ENCODE measurements at regions not wholly inside any gene's neighbourhood (a gene's known extent, or its start where the extent isn't known, plus 50 kb on each side); places are given as distances from the start of the nearest gene placed in this dataset.
"Not testable (repeated sequence)": the region's sequence is repeated elsewhere in the genome, so short reads cannot be mapped to it uniquely, and the experiment has no call there.

GRCh38 chr11:29162491-29162890 lies 854.3 kb downstream of the KCNA4 start:
- TF ChIP-seq CTCF (IDR thresholded peaks at IDR 0.05; ENCODE audit: borderline replicate concordance, insufficient read depth, low read depth, low read length), result no peak
- no peak overlapping the region for H3K4me3 ChIP-seq (ENCODE audit: low read depth, low read length)

- no peak overlapping the region for H3K4me3 ChIP-seq (ENCODE audit: low read depth, low read length)
- TF ChIP-seq CTCF (IDR thresholded peaks at IDR 0.05; ENCODE audit: borderline replicate concordance, insufficient read depth, low read depth, low read length), result no peak
Measured at GRCh38 chr11:29161191-29161590, 855.6 kb downstream of the KCNA4 start.

GRCh38 chr11:29159552-29160465 lies 857.0 kb downstream of the KCNA4 start:
- H3K4me3 ChIP-seq (ENCODE audit: low read depth, low read length), result no peak overlapping the region
- TF ChIP-seq CTCF (IDR thresholded peaks at IDR 0.05; ENCODE audit: borderline replicate concordance, insufficient read depth, low read depth, low read length), result peak; percentile 44; the same call in 1 of the 2 replicates

- H3K4me3 ChIP-seq (ENCODE audit: low read depth, low read length), result no peak overlapping the region
- TF ChIP-seq CTCF (IDR thresholded peaks at IDR 0.05; ENCODE audit: borderline replicate concordance, insufficient read depth, low read depth, low read length), result no peak
Measured at GRCh38 chr11:29153078-29153477, 863.8 kb downstream of the KCNA4 start.

- H3K4me3 ChIP-seq (ENCODE audit: low read depth, low read length), result not testable (repeated sequence)
Measured at GRCh38 chr11:29142573-29142972, 874.3 kb downstream of the KCNA4 start.

- no peak for TF ChIP-seq CTCF (IDR thresholded peaks at IDR 0.05; ENCODE audit: borderline replicate concordance, insufficient read depth, low read depth, low read length)
- H3K4me3 ChIP-seq (ENCODE audit: low read depth, low read length), result no peak overlapping the region
Measured at GRCh38 chr11:29135504-29135903, 881.3 kb downstream of the KCNA4 start.

GRCh38 chr11:29131055-29131454 lies 885.8 kb downstream of the KCNA4 start:
- no peak overlapping the region for H3K4me3 ChIP-seq (ENCODE audit: low read depth, low read length)
- TF ChIP-seq CTCF (IDR thresholded peaks at IDR 0.05; ENCODE audit: borderline replicate concordance, insufficient read depth, low read depth, low read length), result no peak
